Mucosa of rectum (tissue), 2 donors: ENCODE measurements at regions not wholly inside any gene's neighbourhood (a gene's known extent, or its start where the extent isn't known, plus 50 kb on each side); places are given as distances from the start of the nearest gene placed in this dataset.
"Not testable (repeated sequence)": the region's sequence is repeated elsewhere in the genome, so short reads cannot be mapped to it uniquely, and the experiment has no call there.

Experiments
- H3K27ac ChIP-seq, 2 donors: one replicate each; pipeline ENCODE4 v1.7.0; 2013; ENCODE audit warnings: inconsistent platforms in 2 of 2, low read depth in 2 of 2, low read length in 2 of 2
- H3K27me3 ChIP-seq, 2 donors: one replicate each; pipeline ENCODE4 v1.7.0; 2013; ENCODE audit warnings: low read length in 2 of 2; ENCODE audit not compliant: control insufficient read depth in 2 of 2, insufficient read depth in 2 of 2
- H3K36me3 ChIP-seq, 2 donors: one replicate each; pipeline ENCODE4 v1.7.0; 2013; ENCODE audit warnings: low read length in 2 of 2; ENCODE audit not compliant: control insufficient read depth in 2 of 2, insufficient read depth in 2 of 2
- H3K4me1 ChIP-seq, 2 donors: one replicate each; pipeline ENCODE4 v1.7.0; 2013; ENCODE audit warnings: low read length in 2 of 2, mild to moderate bottlenecking in 1 of 2; ENCODE audit not compliant: control insufficient read depth in 2 of 2, insufficient read depth in 2 of 2
- H3K4me3 ChIP-seq, 2 donors: one replicate each; pipeline ENCODE4 v1.7.0; 2013; ENCODE audit warnings: low read length in 2 of 2
- H3K9ac ChIP-seq, 2 donors: one replicate each; pipeline ENCODE4 v1.7.0; 2013; ENCODE audit warnings: low read length in 2 of 2, low read depth in 1 of 2, mild to moderate bottlenecking in 1 of 2
- H3K9me3 ChIP-seq, 2 donors: one replicate each; pipeline ENCODE4 v1.7.0; 2013; ENCODE audit warnings: low read length in 2 of 2; ENCODE audit not compliant: control insufficient read depth in 2 of 2
- donor health status: healthy.
- donor health status: Normal muscosa, but diverticular disease.

GRCh38 chr22:25495285-25495684 lies 69.2 kb upstream of the GRK3 start:
- Histone ChIP-seq H3K27me3 (no peaks in the 10 kb centered on the region), H3K27ac (no peak overlapping the region)

GRCh38 chr22:25496396-25497064 lies 67.9 kb upstream of the GRK3 start:
- H3K36me3 ChIP-seq = no peaks in the 10 kb centered on the region
- H3K9ac ChIP-seq = no peak overlapping the region
- no peaks in the 10 kb centered on the region for H3K27me3 ChIP-seq
- no peaks in the 10 kb centered on the region for H3K9me3 ChIP-seq
- no peak overlapping the region for H3K27ac ChIP-seq
- H3K4me3 ChIP-seq = no peak overlapping the region
- H3K4me1 ChIP-seq = no peaks in the 10 kb centered on the region

More at GRCh38 chr22:25495285-25495684, 69.2 kb upstream of the GRK3 start:
- Histone ChIP-seq H3K9me3 (no peaks in the 10 kb centered on the region), H3K36me3 (no peaks in the 10 kb centered on the region), H3K9ac (no peak overlapping the region), H3K4me1 (no peaks in the 10 kb centered on the region), H3K4me3 (no peak overlapping the region)

GRCh38 chr22:25497181-25497641 lies 67.3 kb upstream of the GRK3 start:
- no peak overlapping the region for H3K4me3 ChIP-seq
- H3K36me3 ChIP-seq = no peaks in the 10 kb centered on the region
- no peaks in the 10 kb centered on the region for H3K4me1 ChIP-seq
- no peak overlapping the region for H3K9ac ChIP-seq
- H3K9me3 ChIP-seq = no peaks in the 10 kb centered on the region
- H3K27ac ChIP-seq = no peak overlapping the region
- no peaks in the 10 kb centered on the region for H3K27me3 ChIP-seq

- H3K27ac ChIP-seq = no peak overlapping the region
- H3K4me1 ChIP-seq = no peaks in the 10 kb centered on the region
- H3K9ac ChIP-seq = no peak overlapping the region
- H3K27me3 ChIP-seq = no peaks in the 10 kb centered on the region
- no peaks in the 10 kb centered on the region for H3K36me3 ChIP-seq
- no peak overlapping the region for H3K4me3 ChIP-seq
- no peaks in the 10 kb centered on the region for H3K9me3 ChIP-seq
Observed at GRCh38 chr22:25497716-25498115, 66.8 kb upstream of the GRK3 start.

GRCh38 chr22:25500671-25501070 lies 63.8 kb upstream of the GRK3 start:
- not testable (repeated sequence) for H3K27me3 ChIP-seq, H3K9me3 ChIP-seq, H3K4me1 ChIP-seq, H3K4me3 ChIP-seq, H3K9ac ChIP-seq, H3K27ac ChIP-seq, H3K36me3 ChIP-seq

- not testable (repeated sequence) for H3K4me3 ChIP-seq, H3K9ac ChIP-seq, H3K4me1 ChIP-seq, H3K36me3 ChIP-seq, H3K9me3 ChIP-seq, H3K27me3 ChIP-seq, H3K27ac ChIP-seq
Observed at GRCh38 chr22:25504017-25504416, 60.5 kb upstream of the GRK3 start.

GRCh38 chr22:25508161-25508560 lies 56.3 kb upstream of the GRK3 start:
- Histone ChIP-seq H3K4me3 (no peak overlapping the region), H3K27me3 (no peaks in the 10 kb centered on the region), H3K9ac (no peak overlapping the region), H3K9me3 (no peaks in the 10 kb centered on the region), H3K36me3 (peaks cover 2 to 3% of the 10 kb centered on the region in 2 donors), H3K27ac (no peak overlapping the region), H3K4me1 (no peaks in the 10 kb centered on the region)

- no peaks in the 10 kb centered on the region for H3K27me3 ChIP-seq
- no peaks in the 10 kb centered on the region for H3K9me3 ChIP-seq
- H3K9ac ChIP-seq = no peak overlapping the region
- H3K4me1 ChIP-seq = no peaks in the 10 kb centered on the region
- peaks cover 2 to 3% of the 10 kb centered on the region in 2 donors for H3K36me3 ChIP-seq
- H3K4me3 ChIP-seq = no peak overlapping the region
- H3K27ac ChIP-seq = no peak overlapping the region
Observed at GRCh38 chr22:25508761-25509321, 55.6 kb upstream of the GRK3 start.

- H3K36me3 ChIP-seq = peaks cover 2 to 3% of the 10 kb centered on the region in 2 donors
- no peak overlapping the region for H3K4me3 ChIP-seq
- no peaks in the 10 kb centered on the region for H3K4me1 ChIP-seq
- no peak overlapping the region for H3K27ac ChIP-seq
- no peak overlapping the region for H3K9ac ChIP-seq
- no peaks in the 10 kb centered on the region for H3K9me3 ChIP-seq
- no peaks in the 10 kb centered on the region for H3K27me3 ChIP-seq
Observed at GRCh38 chr22:25509374-25509791, 55.1 kb upstream of the GRK3 start.

GRCh38 chr22:25510876-25511275 lies 53.6 kb upstream of the GRK3 start:
- Histone ChIP-seq H3K36me3 (peaks cover 2 to 3% of the 10 kb centered on the region in 2 donors), H3K9ac (no peak overlapping the region)

More at GRCh38 chr22:25510876-25511275, 53.6 kb upstream of the GRK3 start:
- Histone ChIP-seq H3K9me3 (no peaks in the 10 kb centered on the region), H3K4me1 (no peaks in the 10 kb centered on the region), H3K4me3 (no peak overlapping the region), H3K27ac (no peak overlapping the region), H3K27me3 (no peaks in the 10 kb centered on the region)
